CD4-positive, alpha-beta memory T cell (primary cell): ENCODE measurements at regions not wholly inside any gene's neighbourhood (a gene's known extent, or its start where the extent isn't known, plus 50 kb on each side); places are given as distances from the start of the nearest gene placed in this dataset.
A peak's percentile ranks its signal among the peaks of the same experiment; 100 is the strongest.
"Not testable (repeated sequence)": the region's sequence is repeated elsewhere in the genome, so short reads cannot be mapped to it uniquely, and the experiment has no call there.

Experiments
- CTCF ChIA-PET: fragments of 350-600 bp; sonication (Branson Sonifier 250); formaldehyde crosslinking; loops from one replicate; lab custom pipeline; 2021; ENCODE audit warnings: inconsistent platforms; ENCODE audit not compliant: partially characterized antibody; lab: Charles Lee
- POLR2A ChIA-PET: fragments of 350-600 bp; sonication (Branson Sonifier 250); formaldehyde crosslinking; loops from one replicate; lab custom pipeline; 2021; ENCODE audit not compliant: partially characterized antibody; lab: Charles Lee
- DNase-seq, 5 donors: peaks; one replicate each; pipeline versions ENCODE4 v3.0.0 to v3.0.0-alpha.2; 2020 to 2022; ENCODE audit warnings: mixed read lengths in 1 of 5
- H3K27ac ChIP-seq: one replicate; pipeline ENCODE4 v1.7.0; 2013; ENCODE audit warnings: low read depth, low read length
- H3K27me3 ChIP-seq: 2 replicates; pipeline ENCODE4 v1.7.0; 2013; ENCODE audit warnings: mild to moderate bottlenecking, low read length, moderate library complexity; ENCODE audit not compliant: insufficient read depth
- H3K36me3 ChIP-seq: 2 replicates; pipeline ENCODE4 v1.7.0; 2013; ENCODE audit warnings: mild to moderate bottlenecking, low read length, moderate library complexity; ENCODE audit not compliant: insufficient read depth
- H3K4me1 ChIP-seq: 2 replicates; pipeline ENCODE4 v1.7.0; 2013; ENCODE audit warnings: mild to moderate bottlenecking, low read length, moderate library complexity; ENCODE audit not compliant: insufficient read depth
- H3K4me3 ChIP-seq, 2 donors: one replicate each; pipeline ENCODE4 v1.7.0; 2013; ENCODE audit warnings: low read length in 2 of 2, mild to moderate bottlenecking in 1 of 2
- H3K9me3 ChIP-seq, 2 donors: one replicate each; pipeline ENCODE4 v1.7.0; 2013; ENCODE audit warnings: low read length in 2 of 2, control low read depth in 1 of 2; ENCODE audit not compliant: control insufficient read depth in 1 of 2
- H3K27ac Mint-ChIP-seq, 7 donors: one replicate each; pipeline ENCODE4 v1.8.0; 2020 to 2021; ENCODE audit warnings: mixed read lengths in 7 of 7, mild to moderate bottlenecking in 6 of 7, inconsistent platforms in 3 of 7, moderate library complexity in 3 of 7
- H3K27me3 Mint-ChIP-seq, 2 donors: one replicate each; pipeline ENCODE4 v1.8.0; 2020 to 2021; ENCODE audit warnings: mixed read lengths in 2 of 2
- H3K36me3 Mint-ChIP-seq, 2 donors: one replicate each; pipeline ENCODE4 v1.8.0; 2020 to 2021; ENCODE audit warnings: mixed read lengths in 2 of 2, inconsistent platforms in 1 of 2, mild to moderate bottlenecking in 1 of 2
- H3K4me1 Mint-ChIP-seq, 4 donors: one replicate each; pipeline ENCODE4 v1.8.0; 2020 to 2021; ENCODE audit warnings: mixed read lengths in 4 of 4, mild to moderate bottlenecking in 1 of 4
- H3K4me3 Mint-ChIP-seq, 8 donors: one replicate each; pipeline ENCODE4 v1.8.0; 2020 to 2021; ENCODE audit warnings: mixed read lengths in 8 of 8, mild to moderate bottlenecking in 7 of 8, moderate library complexity in 6 of 8, inconsistent platforms in 3 of 8
- H3K9me3 Mint-ChIP-seq, 8 donors: one replicate each; pipeline ENCODE4 v1.8.0; 2020 to 2021; ENCODE audit warnings: mixed read lengths in 8 of 8, mild to moderate bottlenecking in 5 of 8, inconsistent platforms in 3 of 8, moderate library complexity in 1 of 8
- intact Hi-C: fragments of 100-400 bp; cut with micrococcal nuclease; formaldehyde crosslinking; loops from one replicate; pipeline ENCODE4 v1.15.1; 2023

- H3K36me3 ChIP-seq, H3K9me3 ChIP-seq, H3K4me3 Mint-ChIP-seq, intact Hi-C loops, H3K9me3 Mint-ChIP-seq, H3K4me1 ChIP-seq, H3K4me3 ChIP-seq, H3K27me3 Mint-ChIP-seq, H3K4me1 Mint-ChIP-seq, H3K27me3 ChIP-seq, H3K36me3 Mint-ChIP-seq, DNase-seq, CTCF ChIA-PET, H3K27ac Mint-ChIP-seq, H3K27ac ChIP-seq, POLR2A ChIA-PET: not testable (repeated sequence)
These were observed 155.7 kb downstream of the ADRA2C start for GRCh38 chr4:3921902-3922301.

- H3K27ac Mint-ChIP-seq, H3K27ac ChIP-seq, H3K9me3 ChIP-seq, H3K9me3 Mint-ChIP-seq, H3K4me1 Mint-ChIP-seq, H3K36me3 ChIP-seq, intact Hi-C loops, H3K4me3 Mint-ChIP-seq, H3K4me1 ChIP-seq, H3K36me3 Mint-ChIP-seq, H3K4me3 ChIP-seq, CTCF ChIA-PET, POLR2A ChIA-PET, H3K27me3 ChIP-seq, DNase-seq: not testable (repeated sequence)
- peaks cover 18 to 28% of the 10 kb centered on the region in 2 donors for H3K27me3 Mint-ChIP-seq
These were observed 159.7 kb downstream of the ADRA2C start for GRCh38 chr4:3925841-3926240.

- H3K4me1 ChIP-seq, H3K4me3 ChIP-seq, H3K27ac Mint-ChIP-seq, H3K4me3 Mint-ChIP-seq, CTCF ChIA-PET, intact Hi-C loops, H3K27ac ChIP-seq, H3K4me1 Mint-ChIP-seq, H3K9me3 Mint-ChIP-seq, H3K36me3 Mint-ChIP-seq, H3K27me3 ChIP-seq, H3K36me3 ChIP-seq, DNase-seq, H3K9me3 ChIP-seq, POLR2A ChIA-PET: not testable (repeated sequence)
- peaks cover 18 to 28% of the 10 kb centered on the region in 2 donors for H3K27me3 Mint-ChIP-seq
These were observed 160.1 kb downstream of the ADRA2C start for GRCh38 chr4:3926271-3926670.

GRCh38 chr4:3926969-3927755 is 161.0 kb downstream of the ADRA2C start:
- H3K36me3 ChIP-seq, CTCF ChIA-PET, H3K27ac Mint-ChIP-seq, H3K4me1 Mint-ChIP-seq, H3K27ac ChIP-seq, DNase-seq, H3K4me3 ChIP-seq, POLR2A ChIA-PET, H3K36me3 Mint-ChIP-seq, H3K4me1 ChIP-seq, H3K27me3 ChIP-seq, H3K9me3 Mint-ChIP-seq, H3K9me3 ChIP-seq, intact Hi-C loops: not testable (repeated sequence)
- Mint-ChIP-seq H3K27me3 (peaks cover 18 to 26% of the 10 kb centered on the region in 2 donors), H3K4me3 (peak overlapping the region in 1 of 8 donors; percentile 10)

GRCh38 chr4:3929431-3929830 is 163.2 kb downstream of the ADRA2C start:
- H3K4me1 ChIP-seq, H3K36me3 ChIP-seq, POLR2A ChIA-PET, CTCF ChIA-PET, H3K27ac ChIP-seq, H3K9me3 Mint-ChIP-seq, H3K36me3 Mint-ChIP-seq, H3K4me1 Mint-ChIP-seq, H3K4me3 Mint-ChIP-seq, H3K27me3 ChIP-seq, intact Hi-C loops, H3K27ac Mint-ChIP-seq, H3K4me3 ChIP-seq, H3K9me3 ChIP-seq, DNase-seq: not testable (repeated sequence)
- H3K27me3 Mint-ChIP-seq, result peaks cover 18 to 29% of the 10 kb centered on the region in 2 donors

- intact Hi-C loops, H3K36me3 ChIP-seq, H3K27ac ChIP-seq, DNase-seq, H3K36me3 Mint-ChIP-seq, H3K4me3 ChIP-seq, CTCF ChIA-PET, H3K9me3 Mint-ChIP-seq, H3K4me1 Mint-ChIP-seq, H3K4me1 ChIP-seq, POLR2A ChIA-PET, H3K9me3 ChIP-seq, H3K27ac Mint-ChIP-seq, H3K4me3 Mint-ChIP-seq, H3K27me3 ChIP-seq: not testable (repeated sequence)
- H3K27me3 Mint-ChIP-seq, result peaks cover 17 to 20% of the 10 kb centered on the region in 2 donors
These were observed 166.5 kb downstream of the ADRA2C start for GRCh38 chr4:3932734-3933133.

- H3K9me3 Mint-ChIP-seq, H3K4me3 ChIP-seq, DNase-seq, H3K27ac ChIP-seq, H3K36me3 ChIP-seq, CTCF ChIA-PET, H3K4me1 Mint-ChIP-seq, H3K27ac Mint-ChIP-seq, H3K27me3 ChIP-seq, H3K4me1 ChIP-seq, H3K27me3 Mint-ChIP-seq, H3K9me3 ChIP-seq, POLR2A ChIA-PET, H3K4me3 Mint-ChIP-seq, intact Hi-C loops, H3K36me3 Mint-ChIP-seq: not testable (repeated sequence)
These were observed 169.2 kb downstream of the ADRA2C start for GRCh38 chr4:3935406-3935805.

GRCh38 chr4:3936184-3936583 is 170.0 kb downstream of the ADRA2C start:
- no peak overlapping the region for H3K27ac Mint-ChIP-seq
- no peaks in the 10 kb centered on the region for H3K36me3 ChIP-seq
- CTCF ChIA-PET, result no interaction called here

More at GRCh38 chr4:3936184-3936583, 170.0 kb downstream of the ADRA2C start:
- peaks cover 2 to 3% of the 10 kb centered on the region in 2 donors for H3K27me3 Mint-ChIP-seq
- Histone ChIP-seq H3K4me1 (no peaks in the 10 kb centered on the region), H3K4me3 (no peak overlapping the region), H3K27me3 (no peaks in the 10 kb centered on the region), H3K9me3 (no peaks in the 10 kb centered on the region), H3K27ac (no peak overlapping the region)
- intact Hi-C loops, result no loop called here
- no peaks in the 10 kb centered on the region for H3K4me1 Mint-ChIP-seq
- no peak for DNase-seq
- H3K4me3 Mint-ChIP-seq, result no peak overlapping the region
- no peaks in the 10 kb centered on the region for H3K36me3 Mint-ChIP-seq
- no peaks in the 10 kb centered on the region for H3K9me3 Mint-ChIP-seq
- POLR2A ChIA-PET, result no interaction called here
